ENCODE measurements at regions not wholly inside any gene's neighbourhood (a gene's known extent, or its start where the extent isn't known, plus 50 kb on each side); places are given as distances from the start of the nearest gene placed in this dataset.

DNA sequence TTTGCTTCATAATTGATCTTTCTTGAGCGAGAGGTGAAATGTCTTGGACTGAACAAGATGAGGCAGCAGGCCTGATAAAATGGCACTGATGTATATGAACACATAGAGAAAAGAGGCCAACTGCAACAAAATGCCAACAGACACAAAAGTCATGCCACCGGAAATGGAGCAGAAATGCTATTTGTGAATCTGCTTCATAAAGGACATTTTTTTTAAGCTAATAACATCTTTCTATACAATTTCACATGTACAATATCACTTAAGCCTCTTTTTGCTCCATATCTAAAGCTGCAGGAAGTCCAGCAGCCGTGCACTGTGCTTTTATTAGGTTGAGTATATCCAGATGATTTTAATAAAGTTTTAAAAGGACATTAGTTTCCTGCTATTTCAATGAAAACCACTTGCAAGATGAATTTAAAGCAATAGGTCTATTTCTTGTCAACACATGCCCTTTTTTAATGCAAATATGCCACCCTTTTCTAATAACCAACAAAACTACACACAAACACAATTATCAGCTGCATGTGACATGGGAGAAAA lies 169.2 kb upstream of the ADAMTS9 start:
- Histone ChIP-seq H3K23ac (ENCODE audit: low read length in 2 of 2) (no peak overlapping the region), H3K79me1 (replicated peaks; ENCODE audit: low read length, poor library complexity, severe bottlenecking) (no peaks in the 10 kb centered on the region), H3K14ac (ENCODE audit: low read length in 2 of 2) (no peak overlapping the region), H4K8ac (ENCODE audit: low read length) (no peak overlapping the region), H3K27me3 (ENCODE audit: control insufficient read depth in 1 of 2, insufficient read depth in 1 of 2, low read length in 2 of 2) (no peaks in the 10 kb centered on the region), H3K9ac (ENCODE audit: low read length) (no peak overlapping the region), H3K36me3 (ENCODE audit: control insufficient read depth in 1 of 2, insufficient read depth in 2 of 2, low read depth in 1 of 2, low read length in 2 of 2) (no peaks in the 10 kb centered on the region), H3K4me1 (ENCODE audit: control insufficient read depth, insufficient read depth, low read depth, low read length) (no peaks in the 10 kb centered on the region), H3K4ac (ENCODE audit: low read depth in 1 of 2, low read length in 2 of 2) (no peak overlapping the region), H2AFZ (ENCODE audit: low read depth, low read length) (no peak overlapping the region), H2BK120ac (ENCODE audit: low read depth, low read length) (no peak overlapping the region), H3K4me2 (ENCODE audit: low read length, poor library complexity, severe bottlenecking) (no peak overlapping the region), H3K4me3 (ENCODE audit: insufficient read depth in 1 of 2, low read depth in 1 of 2, low read length in 2 of 2) (no peak overlapping the region), H2AK5ac (ENCODE audit: low read length, severe bottlenecking) (no peak overlapping the region), H3K18ac (ENCODE audit: low read depth in 1 of 2, low read length in 2 of 2) (no peak overlapping the region), H2BK12ac (ENCODE audit: low read length in 2 of 2) (no peak overlapping the region), H3K9me3 (ENCODE audit: control insufficient read depth, low read length) (no peaks in the 10 kb centered on the region), H2BK15ac (ENCODE audit: low read depth, poor library complexity, severe bottlenecking) (no peak overlapping the region), H2BK5ac (ENCODE audit: low read depth, low read length, poor library complexity, severe bottlenecking) (no peak overlapping the region), H4K91ac (ENCODE audit: low read length) (no peak overlapping the region), H3K27ac (ENCODE audit: low read length, poor library complexity, severe bottlenecking) (no peak overlapping the region)
- WGBS, result 100% methylated on average over 2 of the region's 3 CpGs
- DNase-seq, result no peak

DNA sequence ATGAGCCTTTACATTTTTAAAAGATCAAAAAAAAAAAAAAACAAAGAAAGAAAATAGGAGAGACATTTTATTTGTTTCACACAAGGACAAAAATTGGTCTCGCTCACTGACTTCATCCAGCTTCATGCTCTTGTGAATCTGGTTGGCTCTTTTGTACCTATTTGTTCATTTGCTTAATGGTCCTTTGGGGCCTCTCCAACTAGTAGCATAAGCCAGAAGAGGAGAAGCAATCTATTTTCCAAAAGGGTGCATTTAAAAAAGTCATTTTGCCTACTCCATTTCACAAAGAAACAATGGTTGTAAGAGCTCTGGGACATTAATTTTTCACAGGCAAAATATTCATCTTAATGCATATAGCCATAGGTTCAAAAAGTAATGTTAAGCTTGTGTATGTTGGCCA lies 168.3 kb upstream of the ADAMTS9 start:
- Histone ChIP-seq H3K14ac (ENCODE audit: low read length in 2 of 2) (no peak overlapping the region), H3K18ac (ENCODE audit: low read depth in 1 of 2, low read length in 2 of 2) (no peak overlapping the region), H2BK5ac (ENCODE audit: low read depth, low read length, poor library complexity, severe bottlenecking) (no peak overlapping the region), H3K23ac (ENCODE audit: low read length in 2 of 2) (no peak overlapping the region), H3K9ac (ENCODE audit: low read length) (no peak overlapping the region), H4K91ac (ENCODE audit: low read length) (no peak overlapping the region), H3K4me2 (ENCODE audit: low read length, poor library complexity, severe bottlenecking) (no peak overlapping the region), H2BK15ac (ENCODE audit: low read depth, poor library complexity, severe bottlenecking) (no peak overlapping the region), H3K36me3 (ENCODE audit: control insufficient read depth in 1 of 2, insufficient read depth in 2 of 2, low read depth in 1 of 2, low read length in 2 of 2) (no peaks in the 10 kb centered on the region), H3K79me1 (replicated peaks; ENCODE audit: low read length, poor library complexity, severe bottlenecking) (no peaks in the 10 kb centered on the region), H2AFZ (ENCODE audit: low read depth, low read length) (no peak overlapping the region), H3K27me3 (ENCODE audit: control insufficient read depth in 1 of 2, insufficient read depth in 1 of 2, low read length in 2 of 2) (no peaks in the 10 kb centered on the region), H3K27ac (ENCODE audit: low read length, poor library complexity, severe bottlenecking) (no peak overlapping the region), H3K4me1 (ENCODE audit: control insufficient read depth, insufficient read depth, low read depth, low read length) (no peaks in the 10 kb centered on the region), H2BK12ac (ENCODE audit: low read length in 2 of 2) (no peak overlapping the region), H3K4me3 (ENCODE audit: insufficient read depth in 1 of 2, low read depth in 1 of 2, low read length in 2 of 2) (no peak overlapping the region), H2BK120ac (ENCODE audit: low read depth, low read length) (no peak overlapping the region), H3K9me3 (ENCODE audit: control insufficient read depth, low read length) (no peaks in the 10 kb centered on the region), H4K8ac (ENCODE audit: low read length) (no peak overlapping the region), H2AK5ac (ENCODE audit: low read length, severe bottlenecking) (no peak overlapping the region), H3K4ac (ENCODE audit: low read depth in 1 of 2, low read length in 2 of 2) (no peak overlapping the region)
- WGBS, result no CpG with 5 or more reads among the region's 1 CpG
- DNase-seq, result no peak

DNA sequence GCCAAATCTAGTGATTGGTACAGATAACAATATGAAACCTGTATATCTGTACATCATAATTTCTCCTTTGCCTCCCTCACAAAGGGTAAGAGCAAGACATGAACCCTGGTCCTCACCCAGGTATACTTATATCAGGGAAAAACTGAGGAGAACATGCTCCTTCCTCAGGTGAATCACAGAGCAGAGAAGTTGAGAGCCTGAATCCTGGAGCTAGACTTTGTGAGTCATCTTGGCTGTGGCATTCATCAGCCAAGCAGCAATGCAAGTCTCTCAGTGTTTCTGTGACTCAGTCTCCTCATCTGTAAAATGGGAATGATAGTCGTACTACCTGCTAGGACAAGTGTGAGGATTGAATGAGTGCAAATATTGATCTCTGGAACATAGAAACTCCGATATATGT lies 165.7 kb upstream of the ADAMTS9 start:
- no peak overlapping the region for H2AFZ ChIP-seq (ENCODE audit: low read depth, low read length)
- no CpG with 5 or more reads among the region's 2 CpGs for WGBS

DNA sequence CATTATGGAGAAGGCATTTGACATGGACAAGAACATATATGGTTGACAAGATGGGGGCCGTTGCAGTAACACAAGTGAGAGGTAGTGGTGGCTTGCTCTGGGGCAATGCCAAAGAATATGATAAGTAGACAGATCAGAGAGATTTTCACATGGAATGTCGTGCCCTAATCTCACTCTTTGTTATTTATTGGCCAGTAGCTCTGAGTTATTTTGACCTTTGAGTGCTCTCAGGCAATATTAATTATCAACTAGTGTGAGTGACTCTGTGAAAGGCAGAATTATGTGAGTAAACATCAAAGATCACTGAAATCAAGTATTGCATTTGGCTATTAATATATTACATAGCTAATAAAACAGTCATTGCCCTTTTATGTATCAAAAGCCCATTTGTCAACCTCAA lies 164.9 kb upstream of the ADAMTS9 start:
- H3K27me3 ChIP-seq (ENCODE audit: control insufficient read depth in 1 of 2, insufficient read depth in 1 of 2, low read length in 2 of 2), result no peaks in the 10 kb centered on the region
- no peak overlapping the region for H3K9ac ChIP-seq (ENCODE audit: low read length)
- H2BK120ac ChIP-seq (ENCODE audit: low read depth, low read length), result no peak overlapping the region
- no peaks in the 10 kb centered on the region for H3K9me3 ChIP-seq (ENCODE audit: control insufficient read depth, low read length)
- no peak overlapping the region for H3K14ac ChIP-seq (ENCODE audit: low read length in 2 of 2)
- no peak overlapping the region for H3K4me3 ChIP-seq (ENCODE audit: insufficient read depth in 1 of 2, low read depth in 1 of 2, low read length in 2 of 2)
- no peak overlapping the region for H2BK12ac ChIP-seq (ENCODE audit: low read length in 2 of 2)
- H3K4ac ChIP-seq (ENCODE audit: low read depth in 1 of 2, low read length in 2 of 2), result no peak overlapping the region
- H2BK15ac ChIP-seq (ENCODE audit: low read depth, poor library complexity, severe bottlenecking), result no peak overlapping the region
- no peak overlapping the region for H2AFZ ChIP-seq (ENCODE audit: low read depth, low read length)
- no peak overlapping the region for H4K91ac ChIP-seq (ENCODE audit: low read length)
- H3K79me1 ChIP-seq (replicated peaks; ENCODE audit: low read length, poor library complexity, severe bottlenecking), result no peaks in the 10 kb centered on the region
- H4K8ac ChIP-seq (ENCODE audit: low read length), result no peak overlapping the region
- DNase-seq, result no peak
- H3K27ac ChIP-seq (ENCODE audit: low read length, poor library complexity, severe bottlenecking), result no peak overlapping the region
- H3K23ac ChIP-seq (ENCODE audit: low read length in 2 of 2), result no peak overlapping the region
- H3K4me1 ChIP-seq (ENCODE audit: control insufficient read depth, insufficient read depth, low read depth, low read length), result no peaks in the 10 kb centered on the region
- H3K18ac ChIP-seq (ENCODE audit: low read depth in 1 of 2, low read length in 2 of 2), result no peak overlapping the region
- no peak overlapping the region for H2BK5ac ChIP-seq (ENCODE audit: low read depth, low read length, poor library complexity, severe bottlenecking)
- 82% methylated on average over 2 of the region's 2 CpGs for WGBS
- no peak overlapping the region for H2AK5ac ChIP-seq (ENCODE audit: low read length, severe bottlenecking)
- no peaks in the 10 kb centered on the region for H3K36me3 ChIP-seq (ENCODE audit: control insufficient read depth in 1 of 2, insufficient read depth in 2 of 2, low read depth in 1 of 2, low read length in 2 of 2)
- no peak overlapping the region for H3K4me2 ChIP-seq (ENCODE audit: low read length, poor library complexity, severe bottlenecking)

More for the DNA sequence above, 165.7 kb upstream of the ADAMTS9 start:
- no peak overlapping the region for H3K9ac ChIP-seq (ENCODE audit: low read length)
- H2BK120ac ChIP-seq (ENCODE audit: low read depth, low read length), result no peak overlapping the region
- DNase-seq, result no peak
- no peaks in the 10 kb centered on the region for H3K4me1 ChIP-seq (ENCODE audit: control insufficient read depth, insufficient read depth, low read depth, low read length)
- H3K27ac ChIP-seq (ENCODE audit: low read length, poor library complexity, severe bottlenecking), result no peak overlapping the region
- H3K14ac ChIP-seq (ENCODE audit: low read length in 2 of 2), result no peak overlapping the region
- no peak overlapping the region for H3K4me2 ChIP-seq (ENCODE audit: low read length, poor library complexity, severe bottlenecking)
- H3K4me3 ChIP-seq (ENCODE audit: insufficient read depth in 1 of 2, low read depth in 1 of 2, low read length in 2 of 2), result no peak overlapping the region
- no peaks in the 10 kb centered on the region for H3K36me3 ChIP-seq (ENCODE audit: control insufficient read depth in 1 of 2, insufficient read depth in 2 of 2, low read depth in 1 of 2, low read length in 2 of 2)
- no peak overlapping the region for H2BK12ac ChIP-seq (ENCODE audit: low read length in 2 of 2)
- H4K8ac ChIP-seq (ENCODE audit: low read length), result no peak overlapping the region
- H4K91ac ChIP-seq (ENCODE audit: low read length), result no peak overlapping the region
- no peak overlapping the region for H2BK15ac ChIP-seq (ENCODE audit: low read depth, poor library complexity, severe bottlenecking)
- H3K27me3 ChIP-seq (ENCODE audit: control insufficient read depth in 1 of 2, insufficient read depth in 1 of 2, low read length in 2 of 2), result no peaks in the 10 kb centered on the region
- no peak overlapping the region for H2BK5ac ChIP-seq (ENCODE audit: low read depth, low read length, poor library complexity, severe bottlenecking)
- H3K18ac ChIP-seq (ENCODE audit: low read depth in 1 of 2, low read length in 2 of 2), result no peak overlapping the region
- no peak overlapping the region for H3K4ac ChIP-seq (ENCODE audit: low read depth in 1 of 2, low read length in 2 of 2)
- H3K79me1 ChIP-seq (replicated peaks; ENCODE audit: low read length, poor library complexity, severe bottlenecking), result no peaks in the 10 kb centered on the region
- H2AK5ac ChIP-seq (ENCODE audit: low read length, severe bottlenecking), result no peak overlapping the region
- no peaks in the 10 kb centered on the region for H3K9me3 ChIP-seq (ENCODE audit: control insufficient read depth, low read length)
- no peak overlapping the region for H3K23ac ChIP-seq (ENCODE audit: low read length in 2 of 2)
